ENCODE measurements at regions not wholly inside any gene's neighbourhood (a gene's known extent, or its start where the extent isn't known, plus 50 kb on each side); places are given as distances from the start of the nearest gene placed in this dataset.
"Not testable (repeated sequence)": the region's sequence is repeated elsewhere in the genome, so short reads cannot be mapped to it uniquely, and the experiment has no call there.

GRCh38 chr13:52565324-52565723, 76.9 kb upstream of the HNRNPA1L2 start:
- H3K4me1 ChIP-seq; H3K27me3 ChIP-seq; intact Hi-C loops (cut with DNase I); H3K36me3 ChIP-seq; H3K27ac ChIP-seq; H3K9me3 ChIP-seq; H3K4me3 ChIP-seq; DNase-seq (ENCODE audit: low spot score in 2 of 2): not testable (repeated sequence)

- H3K27ac ChIP-seq = not testable (repeated sequence)
- H3K4me3 ChIP-seq = peak overlapping the region in 1 of 2 donors; percentile 52
- DNase-seq (ENCODE audit: low spot score in 2 of 2) = peak in 1 of 2 donors; percentile 70
Observed at GRCh38 chr13:52569904-52570602, 72.2 kb upstream of the HNRNPA1L2 start.

GRCh38 chr13:52571163-52571562, 71.1 kb upstream of the HNRNPA1L2 start:
- H3K4me3 ChIP-seq; H3K27me3 ChIP-seq; H3K27ac ChIP-seq; H3K4me1 ChIP-seq; H3K9me3 ChIP-seq; H3K36me3 ChIP-seq; DNase-seq (ENCODE audit: low spot score in 2 of 2); intact Hi-C loops (cut with DNase I): not testable (repeated sequence)

More at GRCh38 chr13:52569904-52570602, 72.2 kb upstream of the HNRNPA1L2 start:
- H3K4me1 ChIP-seq; intact Hi-C loops (cut with DNase I); H3K9me3 ChIP-seq; H3K36me3 ChIP-seq; H3K27me3 ChIP-seq: not testable (repeated sequence)
- peak in 2 of 3 experiments; percentile 36 to 38 for TF ChIP-seq CTCF (IDR thresholded peaks at IDR 0.05)

- intact Hi-C loops (cut with DNase I); H3K27ac ChIP-seq: not testable (repeated sequence)
Observed at GRCh38 chr13:52582962-52583361, 59.3 kb upstream of the HNRNPA1L2 start.

More at GRCh38 chr13:52582962-52583361, 59.3 kb upstream of the HNRNPA1L2 start:
- H3K27me3 ChIP-seq; H3K4me3 ChIP-seq; H3K4me1 ChIP-seq; DNase-seq (ENCODE audit: low spot score in 2 of 2); H3K36me3 ChIP-seq; H3K9me3 ChIP-seq: not testable (repeated sequence)
